OCI-LY3 (cell line): ENCODE measurements at regions not wholly inside any gene's neighbourhood (a gene's known extent, or its start where the extent isn't known, plus 50 kb on each side); places are given as distances from the start of the nearest gene placed in this dataset.

ENCODE experiments used
- H2AFZ ChIP-seq: fragments of 200-600, 300-600 bp; shearing (Covaris generic); 2 replicates; pipeline ENCODE4 v1.6.0; 2014; ENCODE audit warnings: antibody characterized with exemption, low read depth, low read length
- H3K27ac ChIP-seq: fragments of 200-600, 300-600 bp; sonication (generic); 2 replicates; pipeline ENCODE4 v1.5.1; 2014; ENCODE audit warnings: mild to moderate bottlenecking, low read length, moderate library complexity, mixed read lengths
- H3K27me3 ChIP-seq: fragments of 200-600, 300-600 bp; sonication (generic); 2 replicates; pipeline ENCODE4 v1.6.1; 2014; ENCODE audit warnings: low read depth, low read length, mixed read lengths
- H3K36me3 ChIP-seq: fragments of 200-600, 300-600 bp; sonication (generic); replicated peaks from 2 replicates; pipeline ENCODE3; 2014; ENCODE audit warnings: low read depth, low read length, mixed read lengths
- H3K4me1 ChIP-seq: fragments of 300-600, 200-600 bp; sonication (generic); 2 replicates; pipeline ENCODE4 v1.6.1; 2014; ENCODE audit warnings: low read length, mixed read lengths
- H3K4me2 ChIP-seq: fragments of 200-600, 300-600 bp; sonication (generic); 2 replicates; pipeline ENCODE4 v1.6.1; 2014; ENCODE audit warnings: low read length, mixed read lengths
- H3K4me3 ChIP-seq: fragments of 300-600, 200-600 bp; sonication (generic); 2 replicates; pipeline ENCODE4 v1.5.1; 2014; ENCODE audit warnings: antibody characterized with exemption, mild to moderate bottlenecking, low read length, moderate library complexity
- H3K79me2 ChIP-seq: fragments of 300-600, 200-600 bp; shearing (Covaris generic); 2 replicates; pipeline ENCODE4 v1.6.1; 2014; ENCODE audit warnings: mild to moderate bottlenecking, low read length, mixed read lengths
- H3K9ac ChIP-seq: fragments of 300-600, 200-600 bp; shearing (Covaris generic); 2 replicates; pipeline ENCODE4 v1.6.0; 2014; ENCODE audit warnings: mild to moderate bottlenecking, low read length, moderate library complexity
- H3K9me3 ChIP-seq: fragments of 200-600, 300-600 bp; shearing (Covaris generic); 2 replicates; pipeline ENCODE4 v1.6.1; 2014; ENCODE audit warnings: low read length, mixed read lengths; ENCODE audit not compliant: insufficient read depth
- H4K20me1 ChIP-seq: fragments of 200-600, 300-600 bp; sonication (generic); 2 replicates; pipeline ENCODE4 v1.6.1; 2016; ENCODE audit warnings: low read length, mixed read lengths; ENCODE audit not compliant: insufficient read depth
- EZH2phosphoT487 ChIP-seq: fragments of 200-600 bp; shearing (Covaris generic); IDR thresholded peaks from 2 replicates; pipeline ENCODE4 v1.6.1; 2018; ENCODE audit warnings: antibody characterized with exemption, mixed run types, low read depth
- TF ChIP-seq, protein P1 (sequence below): fragments of 200-600, 300-600 bp; sonication (generic); IDR thresholded peaks from 2 replicates; pipeline ENCODE4 v1.5.1; 2014; ENCODE audit warnings: antibody characterized with exemption, low read length, low read depth

DNA sequence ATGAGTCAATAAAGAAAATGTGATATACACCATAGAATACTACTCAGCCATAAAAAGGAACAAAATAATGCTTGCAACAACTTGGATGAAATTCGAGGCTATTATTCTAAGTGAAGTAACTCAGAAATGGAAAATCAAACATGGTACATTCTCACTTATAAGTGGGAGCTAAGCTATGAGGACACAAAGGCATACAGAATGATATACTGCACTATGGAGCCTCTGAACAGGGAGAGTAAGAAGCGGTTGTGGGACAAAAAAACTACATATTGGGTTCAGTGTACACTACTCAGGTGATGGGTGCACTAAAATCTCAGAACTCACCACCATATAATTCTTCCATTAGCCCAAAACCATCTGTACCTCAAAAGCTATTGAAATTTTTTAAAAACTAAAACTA is 68.8 kb upstream of the AKAP13 start:
- Histone ChIP-seq H2AFZ (no peak overlapping the region), H3K36me3 (peaks cover 5% of the 10 kb centered on the region), H3K9me3 (no peaks in the 10 kb centered on the region), H3K4me3 (peak overlapping the region; percentile 68; the same call in 1 of the 2 replicates), H3K79me2 (no peaks in the 10 kb centered on the region), H3K4me2 (peak overlapping the region; percentile 89), H3K27me3 (no peaks in the 10 kb centered on the region), H4K20me1 (no peaks in the 10 kb centered on the region), H3K27ac (no peak overlapping the region), H3K4me1 (peaks cover 48% of the 10 kb centered on the region), H3K9ac (no peak overlapping the region; the same call in 1 of the 2 replicates)
- no peak for TF ChIP-seq EZH2phosphoT487
- TF ChIP-seq, protein P1, sequence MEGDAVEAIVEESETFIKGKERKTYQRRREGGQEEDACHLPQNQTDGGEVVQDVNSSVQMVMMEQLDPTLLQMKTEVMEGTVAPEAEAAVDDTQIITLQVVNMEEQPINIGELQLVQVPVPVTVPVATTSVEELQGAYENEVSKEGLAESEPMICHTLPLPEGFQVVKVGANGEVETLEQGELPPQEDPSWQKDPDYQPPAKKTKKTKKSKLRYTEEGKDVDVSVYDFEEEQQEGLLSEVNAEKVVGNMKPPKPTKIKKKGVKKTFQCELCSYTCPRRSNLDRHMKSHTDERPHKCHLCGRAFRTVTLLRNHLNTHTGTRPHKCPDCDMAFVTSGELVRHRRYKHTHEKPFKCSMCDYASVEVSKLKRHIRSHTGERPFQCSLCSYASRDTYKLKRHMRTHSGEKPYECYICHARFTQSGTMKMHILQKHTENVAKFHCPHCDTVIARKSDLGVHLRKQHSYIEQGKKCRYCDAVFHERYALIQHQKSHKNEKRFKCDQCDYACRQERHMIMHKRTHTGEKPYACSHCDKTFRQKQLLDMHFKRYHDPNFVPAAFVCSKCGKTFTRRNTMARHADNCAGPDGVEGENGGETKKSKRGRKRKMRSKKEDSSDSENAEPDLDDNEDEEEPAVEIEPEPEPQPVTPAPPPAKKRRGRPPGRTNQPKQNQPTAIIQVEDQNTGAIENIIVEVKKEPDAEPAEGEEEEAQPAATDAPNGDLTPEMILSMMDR: no peak

DNA sequence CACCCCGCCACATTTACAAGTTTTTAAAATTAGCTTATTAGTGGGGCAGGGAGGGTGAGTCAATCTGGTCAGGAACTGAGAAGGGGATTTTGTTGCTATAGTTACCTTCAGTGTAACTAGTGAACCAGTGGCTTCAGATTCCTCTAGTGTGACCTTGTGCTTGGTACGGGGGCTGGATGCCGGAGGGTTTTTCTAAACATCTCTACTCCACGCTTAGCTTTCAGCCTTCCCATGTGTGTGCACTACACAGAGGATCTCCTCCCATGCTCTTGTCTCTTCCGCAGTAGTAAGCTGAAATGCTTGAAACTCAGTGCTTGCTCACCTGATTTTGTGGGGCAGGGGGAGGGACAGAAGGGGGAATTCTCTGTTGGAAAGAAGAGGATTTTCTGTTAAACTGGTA is 67.9 kb upstream of the AKAP13 start:
- H3K4me1 ChIP-seq: peaks cover 49% of the 10 kb centered on the region
- no peaks in the 10 kb centered on the region for H3K9me3 ChIP-seq
- H3K27ac ChIP-seq: peak overlapping the region; percentile 84
- TF ChIP-seq, protein P1: no peak
- no peak for TF ChIP-seq EZH2phosphoT487
- H4K20me1 ChIP-seq: no peaks in the 10 kb centered on the region
- peaks cover 5% of the 10 kb centered on the region for H3K36me3 ChIP-seq
- peak overlapping the region; percentile 89 for H3K4me2 ChIP-seq
- H3K79me2 ChIP-seq: no peaks in the 10 kb centered on the region
- peak overlapping the region; percentile 68 for H3K4me3 ChIP-seq
- peak overlapping the region; percentile 64 for H2AFZ ChIP-seq
- H3K27me3 ChIP-seq: no peaks in the 10 kb centered on the region
- peak overlapping the region; percentile 67 for H3K9ac ChIP-seq

DNA sequence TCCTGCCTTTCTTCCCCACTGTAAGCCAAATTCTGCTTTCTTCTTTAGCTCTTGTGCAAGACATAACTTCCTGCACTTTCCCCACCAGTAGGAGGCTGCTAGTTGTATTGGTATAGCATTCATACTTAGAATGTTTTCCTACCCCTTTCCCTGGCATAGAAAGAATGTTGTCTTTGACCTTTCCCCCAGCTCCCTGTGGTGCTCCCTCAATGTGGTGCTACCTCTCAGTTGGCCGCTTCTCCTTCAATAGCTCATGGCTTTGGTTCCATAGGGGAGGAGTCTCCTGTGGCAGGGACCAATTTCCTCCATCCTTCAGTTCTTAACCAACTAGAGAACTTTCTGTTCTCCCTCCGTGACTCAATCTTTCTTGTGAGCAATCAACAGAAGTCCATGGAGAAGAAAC is 67.5 kb upstream of the AKAP13 start:
- H3K9me3 ChIP-seq: no peaks in the 10 kb centered on the region
- H4K20me1 ChIP-seq: no peaks in the 10 kb centered on the region
- H3K79me2 ChIP-seq: no peaks in the 10 kb centered on the region
- H3K4me1 ChIP-seq: peaks cover 53% of the 10 kb centered on the region
- no peaks in the 10 kb centered on the region for H3K27me3 ChIP-seq
- peak overlapping the region; percentile 67 for H3K9ac ChIP-seq
- no peak for TF ChIP-seq EZH2phosphoT487
- TF ChIP-seq, protein P1: peak; percentile 26; the same call in 1 of the 2 replicates
- peak overlapping the region; percentile 68 for H3K4me3 ChIP-seq
- peak overlapping the region; percentile 84 for H3K27ac ChIP-seq
- H3K4me2 ChIP-seq: peak overlapping the region; percentile 89
- H3K36me3 ChIP-seq: peaks cover 5% of the 10 kb centered on the region
- peak overlapping the region; percentile 64 for H2AFZ ChIP-seq

DNA sequence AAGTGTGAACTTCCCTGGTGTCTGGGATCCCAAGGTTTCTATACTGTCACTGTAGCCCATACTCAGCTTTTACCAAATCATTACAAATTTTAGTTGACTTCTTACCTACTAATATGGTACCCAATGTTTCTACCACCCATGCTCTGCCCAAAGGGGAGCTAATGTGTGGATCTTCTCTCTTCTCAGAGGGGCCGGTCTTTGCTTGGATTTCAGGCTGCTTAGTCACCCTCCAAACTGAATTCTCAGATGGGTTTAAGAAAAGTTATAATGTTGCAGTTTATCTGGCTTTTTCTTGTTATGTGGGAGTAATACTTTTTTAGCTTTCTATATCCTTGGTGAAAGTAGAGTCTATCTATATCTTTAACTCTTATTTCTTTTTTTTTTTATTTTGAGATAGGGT is 67.1 kb upstream of the AKAP13 start:
- peak overlapping the region; percentile 84 for H3K27ac ChIP-seq
- peak overlapping the region; percentile 64; the same call in 1 of the 2 replicates for H2AFZ ChIP-seq
- no peaks in the 10 kb centered on the region for H3K79me2 ChIP-seq
- peak overlapping the region; percentile 89 for H3K4me2 ChIP-seq
- peaks cover 5% of the 10 kb centered on the region for H3K36me3 ChIP-seq
- H3K27me3 ChIP-seq: no peaks in the 10 kb centered on the region
- no peaks in the 10 kb centered on the region for H3K9me3 ChIP-seq
- H3K4me3 ChIP-seq: peak overlapping the region; percentile 68
- no peak overlapping the region for H3K9ac ChIP-seq
- TF ChIP-seq, protein P1: no peak
- no peak for TF ChIP-seq EZH2phosphoT487
- H4K20me1 ChIP-seq: no peaks in the 10 kb centered on the region
- H3K4me1 ChIP-seq: peaks cover 57% of the 10 kb centered on the region
